ENCODE measurements at regions not wholly inside any gene's neighbourhood (a gene's known extent, or its start where the extent isn't known, plus 50 kb on each side); places are given as distances from the start of the nearest gene placed in this dataset.

GRCh38 chr7:68309806-68310205 lies 1288.5 kb upstream of the AUTS2 start:
- TF ChIP-seq CTCF (IDR thresholded peaks at IDR 0.05; ENCODE audit: control insufficient read depth, extremely low read depth, insufficient read depth), result no peak
- no peak overlapping the region for H3K4me3 ChIP-seq (ENCODE audit: low read depth, low read length)
- no peak for DNase-seq (ENCODE audit: low read depth)

- no peak overlapping the region for H3K4me3 ChIP-seq (ENCODE audit: low read depth, low read length)
- no peak for TF ChIP-seq CTCF (IDR thresholded peaks at IDR 0.05; ENCODE audit: control insufficient read depth, extremely low read depth, insufficient read depth)
- no peak for DNase-seq (ENCODE audit: low read depth)
These were observed 1286.3 kb upstream of the AUTS2 start for GRCh38 chr7:68311958-68312357.

GRCh38 chr7:68313806-68314205 lies 1284.5 kb upstream of the AUTS2 start:
- DNase-seq (ENCODE audit: low read depth), result no peak
- H3K4me3 ChIP-seq (ENCODE audit: low read depth, low read length), result no peak overlapping the region
- no peak for TF ChIP-seq CTCF (IDR thresholded peaks at IDR 0.05; ENCODE audit: control insufficient read depth, extremely low read depth, insufficient read depth)

- DNase-seq (ENCODE audit: low read depth), result no peak
- H3K4me3 ChIP-seq (ENCODE audit: low read depth, low read length), result no peak overlapping the region
- TF ChIP-seq CTCF (IDR thresholded peaks at IDR 0.05; ENCODE audit: control insufficient read depth, extremely low read depth, insufficient read depth), result no peak
These were observed 1284.1 kb upstream of the AUTS2 start for GRCh38 chr7:68314208-68314607.

- DNase-seq (ENCODE audit: low read depth), result no peak
- H3K4me3 ChIP-seq (ENCODE audit: low read depth, low read length), result no peak overlapping the region
- no peak for TF ChIP-seq CTCF (IDR thresholded peaks at IDR 0.05; ENCODE audit: control insufficient read depth, extremely low read depth, insufficient read depth)
These were observed 1280.8 kb upstream of the AUTS2 start for GRCh38 chr7:68317476-68317875.

DNA sequence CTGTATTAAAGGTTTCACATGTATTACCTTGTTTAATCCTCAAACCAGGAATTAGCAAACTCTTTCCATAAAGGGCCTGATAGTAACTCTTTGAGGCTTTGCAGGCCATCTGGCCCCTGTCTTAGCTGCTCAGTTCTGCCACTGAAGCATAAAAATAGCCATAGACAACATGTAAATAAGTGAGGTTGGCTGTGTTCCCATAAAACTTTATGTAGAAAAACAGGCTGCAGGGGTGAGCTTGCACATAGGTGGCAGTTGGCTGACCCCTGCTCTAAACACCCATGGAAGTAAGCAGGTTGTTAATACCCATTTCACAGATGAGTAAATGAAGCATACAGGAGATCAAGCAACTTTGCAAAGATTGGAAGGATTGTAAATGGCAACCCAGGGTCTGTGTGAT lies 1279.2 kb upstream of the AUTS2 start:
- no peak overlapping the region for H3K4me3 ChIP-seq (ENCODE audit: low read depth, low read length)
- no peak for TF ChIP-seq CTCF (IDR thresholded peaks at IDR 0.05; ENCODE audit: control insufficient read depth, extremely low read depth, insufficient read depth)
- DNase-seq (ENCODE audit: low read depth), result no peak

GRCh38 chr7:68321076-68321639 lies 1277.1 kb upstream of the AUTS2 start:
- peak; percentile 34 for TF ChIP-seq CTCF (IDR thresholded peaks at IDR 0.05; ENCODE audit: control insufficient read depth, extremely low read depth, insufficient read depth)
- no peak overlapping the region for H3K4me3 ChIP-seq (ENCODE audit: low read depth, low read length)
- DNase-seq (ENCODE audit: low read depth), result peak; percentile 46

Data from LNCaP clone FGC (cell line).